Neural cell (in vitro differentiated cells): ENCODE measurements at regions not wholly inside any gene's neighbourhood (a gene's known extent, or its start where the extent isn't known, plus 50 kb on each side); places are given as distances from the start of the nearest gene placed in this dataset.

Experiments
- H2AFZ ChIP-seq: fragments of 200-600, 300-800 bp; sonication (generic), shearing (Covaris generic); 2 replicates; pipeline ENCODE4 v1.6.0; 2014; ENCODE audit warnings: low read depth, mild to moderate bottlenecking, antibody characterized with exemption, low read length, moderate library complexity
- H3F3A ChIP-seq: fragments of 200-600 bp; shearing (Covaris generic); 2 replicates; pipeline ENCODE4 v1.6.1; 2016; ENCODE audit warnings: mild to moderate bottlenecking, moderate library complexity, mixed read lengths, antibody characterized with exemption, low read length; ENCODE audit not compliant: insufficient read depth, poor library complexity, severe bottlenecking
- H3K27ac ChIP-seq: fragments of 200-600, 300-800 bp; sonication (generic), shearing (Covaris generic); 2 replicates; pipeline ENCODE4 v1.5.1; 2014; ENCODE audit warnings: mild to moderate bottlenecking, low read length, moderate library complexity
- H3K27me3 ChIP-seq: fragments of 300-800, 200-600 bp; sonication (generic), shearing (Covaris generic); 2 replicates; pipeline ENCODE4 v1.6.0; 2014; ENCODE audit warnings: mild to moderate bottlenecking, low read depth, low read length, moderate library complexity; ENCODE audit not compliant: insufficient read depth
- H3K36me3 ChIP-seq: fragments of 300-800, 200-600 bp; sonication (generic), shearing (Covaris generic); 2 replicates; pipeline ENCODE4 v1.5.1; 2014; ENCODE audit warnings: mild to moderate bottlenecking, antibody characterized with exemption, low read length, moderate library complexity; ENCODE audit not compliant: insufficient read depth
- H3K4me2 ChIP-seq: fragments of 300-800, 200-600 bp; sonication (generic), shearing (Covaris generic); 2 replicates; pipeline ENCODE4 v1.6.0; 2014; ENCODE audit warnings: mild to moderate bottlenecking, low read length
- H3K4me3 ChIP-seq: fragments of 300-800, 200-600 bp; sonication (generic), shearing (Covaris generic); 2 replicates; pipeline ENCODE4 v1.5.1; 2014; ENCODE audit warnings: mild to moderate bottlenecking, low read length, moderate library complexity
- H3K79me2 ChIP-seq: fragments of 200-600 bp; shearing (Covaris generic); replicated peaks from 2 replicates; pipeline ENCODE4 v1.6.0; 2014; ENCODE audit warnings: mild to moderate bottlenecking, low read length, moderate library complexity; ENCODE audit not compliant: insufficient read depth
- H3K9ac ChIP-seq: fragments of 300-800, 200-600 bp; sonication (generic), shearing (Covaris generic); 2 replicates; pipeline ENCODE4 v1.6.1; 2016; ENCODE audit warnings: mild to moderate bottlenecking, low read length, mixed read lengths
- H3K9me2 ChIP-seq: fragments of 200-600 bp; shearing (Covaris generic); 2 replicates; pipeline ENCODE4 v1.6.1; 2016; ENCODE audit warnings: mild to moderate bottlenecking, low read length, mixed read lengths; ENCODE audit not compliant: insufficient read depth
- H3K9me3 ChIP-seq: fragments of 200-600, 300-800 bp; sonication (generic), shearing (Covaris generic); 2 replicates; pipeline ENCODE4 v1.6.1; 2016; ENCODE audit warnings: mild to moderate bottlenecking, mixed run types, low read length, moderate library complexity, mixed read lengths
- H4K20me1 ChIP-seq: fragments of 200-600 bp; shearing (Covaris generic); 2 replicates; pipeline ENCODE4 v1.6.1; 2016; ENCODE audit warnings: mild to moderate bottlenecking, mixed run types; ENCODE audit not compliant: insufficient read depth
- CTCF ChIP-seq: fragments of 450-650 bp; IDR thresholded peaks from 2 replicates; pipeline ENCODE4 v1.5.1; 2014; ENCODE audit warnings: antibody characterized with exemption, mild to moderate bottlenecking, moderate library complexity; ENCODE audit not compliant: poor library complexity, severe bottlenecking
- EP300 ChIP-seq: fragments of 450-650 bp; conservative IDR thresholded peaks from 2 replicates; pipeline ENCODE4 v1.6.1; 2014; ENCODE audit warnings: antibody characterized with exemption, mild to moderate bottlenecking, moderate library complexity; ENCODE audit not compliant: poor library complexity, severe bottlenecking
- EZH2 ChIP-seq: fragments of 200-600, 300-800 bp; shearing (Covaris generic), sonication (generic); IDR thresholded peaks from 2 replicates; pipeline ENCODE4 v1.6.1; 2014; ENCODE audit warnings: antibody characterized with exemption, low read length, borderline replicate concordance, mild to moderate bottlenecking; ENCODE audit not compliant: insufficient read depth, poor library complexity, severe bottlenecking
- MXI1 ChIP-seq: fragments of 450-650 bp; conservative IDR thresholded peaks from 2 replicates; pipeline ENCODE4 v1.6.1; 2014; ENCODE audit warnings: antibody characterized with exemption, mild to moderate bottlenecking; ENCODE audit not compliant: poor library complexity, severe bottlenecking
- POLR2AphosphoS5 ChIP-seq: IDR thresholded peaks from 2 replicates; pipeline ENCODE4 v1.6.1; 2012
- RAD21 ChIP-seq: fragments of 450-650 bp; conservative IDR thresholded peaks from 2 replicates; pipeline ENCODE4 v1.6.1; 2014; ENCODE audit warnings: antibody characterized with exemption, mild to moderate bottlenecking, moderate library complexity
- SMC3 ChIP-seq: fragments of 450-650 bp; conservative IDR thresholded peaks from 2 replicates; pipeline ENCODE4 v1.6.1; 2014; ENCODE audit warnings: antibody characterized with exemption, mild to moderate bottlenecking, moderate library complexity; ENCODE audit not compliant: poor library complexity
- TAF1 ChIP-seq: IDR thresholded peaks from 2 replicates; pipeline ENCODE4 v1.6.1; 2012; ENCODE audit warnings: low read depth
- TF ChIP-seq, protein P1 (sequence below): IDR thresholded peaks from 2 replicates; pipeline ENCODE4 v1.6.1; 2012; ENCODE audit warnings: borderline replicate concordance

DNA sequence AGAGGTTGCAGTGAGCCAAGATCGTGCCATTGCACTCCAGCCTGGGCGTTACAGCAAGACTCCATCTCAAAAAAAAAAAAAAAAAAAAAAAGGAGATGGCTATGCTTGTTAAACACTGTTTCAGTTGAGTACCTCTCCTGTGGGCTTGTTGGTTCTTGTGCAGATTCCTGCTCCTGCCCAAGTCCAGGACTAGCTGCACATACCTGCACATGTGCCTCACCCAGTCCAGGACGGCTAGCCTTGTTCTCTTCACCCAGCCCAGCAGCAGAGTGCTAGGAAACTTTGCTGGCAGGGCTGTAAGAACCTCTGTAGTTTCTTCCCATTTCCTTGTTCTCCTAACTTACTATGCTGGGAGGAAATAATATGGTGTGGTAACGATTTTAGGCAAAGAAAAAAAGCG lies 234.1 kb upstream of the DMRT1 start:
- TF ChIP-seq MXI1 = no peak
- no peak for TF ChIP-seq TAF1
- TF ChIP-seq EP300 = no peak
- no peak for TF ChIP-seq RAD21
- no peak for TF ChIP-seq EZH2
- no peak for TF ChIP-seq POLR2AphosphoS5
- no peak for TF ChIP-seq CTCF
- TF ChIP-seq, protein P1, sequence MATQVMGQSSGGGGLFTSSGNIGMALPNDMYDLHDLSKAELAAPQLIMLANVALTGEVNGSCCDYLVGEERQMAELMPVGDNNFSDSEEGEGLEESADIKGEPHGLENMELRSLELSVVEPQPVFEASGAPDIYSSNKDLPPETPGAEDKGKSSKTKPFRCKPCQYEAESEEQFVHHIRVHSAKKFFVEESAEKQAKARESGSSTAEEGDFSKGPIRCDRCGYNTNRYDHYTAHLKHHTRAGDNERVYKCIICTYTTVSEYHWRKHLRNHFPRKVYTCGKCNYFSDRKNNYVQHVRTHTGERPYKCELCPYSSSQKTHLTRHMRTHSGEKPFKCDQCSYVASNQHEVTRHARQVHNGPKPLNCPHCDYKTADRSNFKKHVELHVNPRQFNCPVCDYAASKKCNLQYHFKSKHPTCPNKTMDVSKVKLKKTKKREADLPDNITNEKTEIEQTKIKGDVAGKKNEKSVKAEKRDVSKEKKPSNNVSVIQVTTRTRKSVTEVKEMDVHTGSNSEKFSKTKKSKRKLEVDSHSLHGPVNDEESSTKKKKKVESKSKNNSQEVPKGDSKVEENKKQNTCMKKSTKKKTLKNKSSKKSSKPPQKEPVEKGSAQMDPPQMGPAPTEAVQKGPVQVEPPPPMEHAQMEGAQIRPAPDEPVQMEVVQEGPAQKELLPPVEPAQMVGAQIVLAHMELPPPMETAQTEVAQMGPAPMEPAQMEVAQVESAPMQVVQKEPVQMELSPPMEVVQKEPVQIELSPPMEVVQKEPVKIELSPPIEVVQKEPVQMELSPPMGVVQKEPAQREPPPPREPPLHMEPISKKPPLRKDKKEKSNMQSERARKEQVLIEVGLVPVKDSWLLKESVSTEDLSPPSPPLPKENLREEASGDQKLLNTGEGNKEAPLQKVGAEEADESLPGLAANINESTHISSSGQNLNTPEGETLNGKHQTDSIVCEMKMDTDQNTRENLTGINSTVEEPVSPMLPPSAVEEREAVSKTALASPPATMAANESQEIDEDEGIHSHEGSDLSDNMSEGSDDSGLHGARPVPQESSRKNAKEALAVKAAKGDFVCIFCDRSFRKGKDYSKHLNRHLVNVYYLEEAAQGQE = no peak
- no peak for TF ChIP-seq SMC3
- no peaks in the 10 kb centered on the region for H3F3A ChIP-seq
- H3K9me2 ChIP-seq = no peaks in the 10 kb centered on the region
- no peaks in the 10 kb centered on the region for H3K79me2 ChIP-seq
- H3K9me3 ChIP-seq = no peaks in the 10 kb centered on the region
- H3K27ac ChIP-seq = no peak overlapping the region
- H2AFZ ChIP-seq = no peak overlapping the region
- H3K4me2 ChIP-seq = no peak overlapping the region
- no peaks in the 10 kb centered on the region for H4K20me1 ChIP-seq
- H3K36me3 ChIP-seq = no peaks in the 10 kb centered on the region
- no peak overlapping the region for H3K9ac ChIP-seq
- no peak overlapping the region for H3K4me3 ChIP-seq
- H3K27me3 ChIP-seq = no peaks in the 10 kb centered on the region

GRCh38 chr9:613771-614347 lies 227.6 kb upstream of the DMRT1 start:
- no peaks in the 10 kb centered on the region for H3K79me2 ChIP-seq

More at GRCh38 chr9:613771-614347, 227.6 kb upstream of the DMRT1 start:
- TF ChIP-seq, protein P1 = no peak
- peak; percentile 92 for TF ChIP-seq SMC3
- TF ChIP-seq RAD21 = peak; percentile 89
- TF ChIP-seq CTCF = peak; percentile 95
- H3K9me3 ChIP-seq = no peaks in the 10 kb centered on the region
- H3K27ac ChIP-seq = no peak overlapping the region
- H3K36me3 ChIP-seq = no peaks in the 10 kb centered on the region
- H2AFZ ChIP-seq = no peak overlapping the region
- H3K4me3 ChIP-seq = no peak overlapping the region
- no peaks in the 10 kb centered on the region for H3F3A ChIP-seq
- no peaks in the 10 kb centered on the region for H4K20me1 ChIP-seq
- no peak overlapping the region for H3K4me2 ChIP-seq
- no peaks in the 10 kb centered on the region for H3K9me2 ChIP-seq
- no peak overlapping the region for H3K9ac ChIP-seq
- no peaks in the 10 kb centered on the region for H3K27me3 ChIP-seq
